ENCODE measurements at regions not wholly inside any gene's neighbourhood (a gene's known extent, or its start where the extent isn't known, plus 50 kb on each side); places are given as distances from the start of the nearest gene placed in this dataset.
A peak's percentile ranks its signal among the peaks of the same experiment; 100 is the strongest.

GRCh38 chr10:3482200-3482993 is 302.6 kb downstream of the KLF6 start:
- DNase-seq (ENCODE audit: low spot score), result no peak

GRCh38 chr10:3481496-3481895 is 303.5 kb downstream of the KLF6 start:
- no peak for DNase-seq (ENCODE audit: low spot score)

GRCh38 chr10:3480990-3481315 is 304.1 kb downstream of the KLF6 start:
- DNase-seq (ENCODE audit: low spot score), result no peak

DNA sequence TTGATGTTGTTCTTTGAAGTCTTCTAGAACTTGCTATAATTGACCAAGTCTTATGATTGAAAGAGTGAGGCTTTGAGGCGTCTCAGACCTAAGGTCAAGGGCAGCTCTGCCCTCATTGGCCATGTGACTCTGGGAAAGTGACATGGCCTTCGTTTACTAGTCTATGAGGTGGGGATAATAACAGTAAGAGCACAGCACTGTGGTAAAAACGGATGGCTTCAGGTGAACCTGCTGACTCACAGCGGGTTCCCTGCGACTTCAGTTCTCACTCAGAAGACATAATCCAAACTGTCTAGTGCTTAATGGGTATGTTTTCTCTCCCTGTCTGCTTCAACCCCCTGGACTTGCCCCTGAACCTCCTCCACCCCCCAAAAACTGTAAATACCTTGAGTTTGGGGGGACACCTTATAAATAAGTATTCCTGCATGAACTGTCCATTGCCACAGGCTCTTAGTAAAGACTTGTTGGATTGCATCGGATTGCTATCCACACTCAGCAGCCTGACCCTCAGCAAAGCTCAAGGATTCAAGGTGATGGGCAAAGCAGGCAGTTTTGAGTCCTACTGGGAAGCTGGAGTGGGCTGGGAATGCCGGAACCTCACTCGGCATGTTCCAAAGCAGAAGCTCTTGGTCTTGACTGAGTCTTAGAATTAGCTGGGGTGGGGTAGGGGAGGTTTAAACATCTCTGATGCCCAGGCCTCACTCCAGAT is 304.6 kb downstream of the KLF6 start:
- DNase-seq (ENCODE audit: low spot score), result no peak

DNA sequence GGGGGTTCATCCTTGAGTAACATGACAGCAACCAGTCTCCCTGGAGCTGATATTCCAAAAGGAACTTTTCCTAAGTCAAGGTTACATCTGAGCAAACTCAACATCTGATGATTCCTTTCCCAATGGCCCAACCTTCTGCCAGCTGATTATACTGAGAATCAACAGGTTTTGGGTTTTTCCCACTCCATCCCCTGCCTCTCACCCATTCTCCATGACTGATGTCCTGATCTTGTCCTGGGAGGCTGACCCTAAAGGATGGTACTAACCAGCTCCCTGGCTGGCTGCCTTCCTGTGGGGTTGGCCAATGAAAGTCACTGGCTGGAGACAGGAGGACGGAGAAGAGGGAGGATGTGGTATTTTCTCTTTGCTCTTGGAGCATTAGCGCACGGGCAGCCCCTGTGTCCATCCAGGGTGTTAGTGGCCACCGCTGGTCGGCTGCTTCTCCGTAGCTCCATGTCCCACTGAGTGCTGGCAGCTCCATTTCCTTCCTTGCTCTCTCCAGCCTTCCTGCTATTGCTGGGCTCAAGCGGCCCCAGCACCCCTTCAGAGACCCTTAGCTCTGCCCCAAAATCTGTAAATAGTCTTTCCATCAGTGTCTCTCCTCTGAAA is 306.2 kb upstream of the PITRM1 start:
- no peak for DNase-seq (ENCODE audit: low spot score)

GRCh38 chr10:3478153-3478552 is 305.6 kb upstream of the PITRM1 start:
- DNase-seq (ENCODE audit: low spot score), result no peak

DNA sequence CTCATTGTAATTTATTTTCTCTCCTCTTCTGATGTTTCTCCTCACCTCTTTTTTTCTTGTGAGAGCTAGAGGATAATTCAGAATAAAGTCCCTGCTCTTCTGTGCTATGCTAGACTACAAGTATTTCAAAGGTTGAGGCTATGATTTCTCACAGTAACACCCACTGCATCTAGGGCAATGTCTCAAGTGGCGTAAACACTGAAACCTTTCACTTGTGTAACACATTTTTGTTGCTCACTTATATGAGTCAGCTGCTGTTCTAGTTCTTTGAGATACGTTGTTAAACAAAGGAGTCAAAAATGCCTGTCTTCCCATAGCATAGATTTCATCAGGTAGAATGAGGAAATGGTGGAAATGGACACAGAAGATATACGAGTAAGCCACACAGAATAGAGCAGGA is 305.1 kb upstream of the PITRM1 start:
- no peak for DNase-seq (ENCODE audit: low spot score)

DNA sequence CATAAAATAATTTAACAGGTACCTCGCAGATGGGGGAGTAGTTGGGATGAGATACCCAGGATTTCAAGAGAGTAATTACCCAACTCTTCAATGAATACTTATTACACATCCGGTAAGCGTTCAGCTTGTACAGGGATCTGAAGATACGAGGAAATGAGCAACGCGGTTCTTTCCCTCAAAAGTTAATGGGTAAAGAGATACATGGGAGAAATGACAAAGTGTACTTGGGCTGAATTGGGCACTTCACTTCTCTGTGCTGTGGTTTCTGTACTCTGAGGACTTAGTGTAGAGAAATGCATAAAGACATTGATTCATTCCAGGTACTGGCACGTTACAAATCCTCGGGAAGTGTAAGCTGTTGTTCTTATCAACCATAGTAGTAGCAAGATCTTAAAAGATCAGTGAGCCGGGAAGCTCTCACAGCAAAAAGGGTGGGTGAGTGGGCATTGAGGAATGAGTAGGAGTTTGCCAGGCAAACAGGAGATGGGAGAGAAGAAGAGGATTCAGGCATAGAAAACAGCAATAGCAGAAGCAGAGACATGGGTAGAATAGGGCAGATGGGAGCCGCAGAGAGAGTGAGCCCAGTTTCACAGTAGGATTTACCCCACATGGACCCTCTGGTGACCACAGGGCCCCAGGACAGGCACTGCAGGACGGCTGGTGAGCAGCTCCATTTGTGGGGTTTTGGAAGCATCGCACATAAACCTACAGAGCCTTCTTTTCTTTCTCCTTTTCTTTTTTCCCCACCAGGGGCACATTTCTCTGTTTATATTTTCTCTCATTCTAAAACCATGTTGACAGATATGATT is 304.3 kb upstream of the PITRM1 start:
- no peak for DNase-seq (ENCODE audit: low spot score)

DNA sequence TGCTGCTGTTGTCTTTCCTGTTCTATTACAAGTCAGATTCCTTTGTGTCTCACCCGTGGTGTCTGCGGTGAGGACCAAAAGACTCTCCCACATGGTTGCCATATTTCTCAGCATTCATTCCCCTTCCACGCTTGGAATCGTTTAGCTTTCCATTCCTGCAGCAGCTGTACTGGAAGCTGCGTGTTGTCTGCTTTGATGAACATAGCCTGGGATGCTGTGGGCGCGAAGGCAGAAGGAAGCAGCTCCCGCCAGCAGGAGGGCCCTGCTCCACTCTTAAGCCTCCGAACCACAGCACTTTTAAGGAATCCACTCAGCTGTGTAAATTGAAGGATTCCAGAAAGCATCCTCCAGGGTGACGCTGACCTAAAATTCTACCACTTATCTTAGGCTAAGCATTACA is 303.6 kb upstream of the PITRM1 start:
- DNase-seq (ENCODE audit: low spot score), result no peak

GRCh38 chr10:3475367-3475766 is 302.8 kb upstream of the PITRM1 start:
- DNase-seq (ENCODE audit: low spot score), result no peak

- no peak for DNase-seq (ENCODE audit: low spot score)
Observed at GRCh38 chr10:3474266-3474665, 301.7 kb upstream of the PITRM1 start.

DNA sequence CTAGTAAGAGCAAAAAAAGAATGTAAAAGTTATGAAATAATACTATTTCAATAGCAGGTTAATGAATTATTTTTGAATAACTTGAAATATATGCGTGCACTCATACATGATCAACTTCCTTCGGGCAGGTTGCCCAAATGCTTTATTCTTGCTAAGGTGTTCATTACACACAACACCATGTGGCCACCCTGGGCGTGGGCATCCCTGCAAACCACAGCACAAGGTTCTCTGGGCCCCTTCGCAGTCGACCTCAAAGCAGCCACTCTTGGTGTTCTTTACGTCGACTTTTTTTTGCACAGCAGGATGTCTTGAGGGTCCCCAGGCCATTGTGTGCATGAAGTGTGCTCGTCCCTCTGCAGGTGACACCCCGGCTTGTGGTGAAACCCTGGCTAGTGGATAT is 300.7 kb upstream of the PITRM1 start:
- DNase-seq (ENCODE audit: low spot score), result no peak

GRCh38 chr10:3472287-3473051 is 299.9 kb upstream of the PITRM1 start:
- DNase-seq (ENCODE audit: low spot score), result peak; percentile 92

GRCh38 chr10:3471927-3472286 is 299.3 kb upstream of the PITRM1 start:
- no peak for DNase-seq (ENCODE audit: low spot score)

DNA sequence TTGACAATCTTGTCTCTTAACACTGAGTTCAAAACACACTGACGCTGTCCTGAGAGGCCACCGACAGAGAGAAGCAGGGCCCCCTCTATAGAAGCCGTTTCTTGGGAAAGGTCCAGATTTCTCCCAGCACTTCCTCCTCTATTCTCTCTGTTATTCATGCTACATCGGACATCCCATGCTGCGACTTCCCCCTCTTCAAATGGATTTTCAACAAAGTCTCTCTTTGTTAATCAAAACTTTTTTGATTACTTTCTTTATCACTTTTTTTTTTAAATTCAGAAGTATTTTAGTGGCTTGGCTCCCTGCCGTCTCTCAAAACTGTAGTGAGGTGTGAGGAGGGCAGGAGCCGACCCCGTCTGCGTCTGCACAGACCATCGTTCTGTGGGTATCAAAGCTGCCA is 298.9 kb upstream of the PITRM1 start:
- DNase-seq (ENCODE audit: low spot score), result no peak

- no peak for DNase-seq (ENCODE audit: low spot score)
Observed at GRCh38 chr10:3470191-3470590, 297.6 kb upstream of the PITRM1 start.

GRCh38 chr10:3469639-3470020 is 297.0 kb upstream of the PITRM1 start:
- DNase-seq (ENCODE audit: low spot score), result no peak

DNA sequence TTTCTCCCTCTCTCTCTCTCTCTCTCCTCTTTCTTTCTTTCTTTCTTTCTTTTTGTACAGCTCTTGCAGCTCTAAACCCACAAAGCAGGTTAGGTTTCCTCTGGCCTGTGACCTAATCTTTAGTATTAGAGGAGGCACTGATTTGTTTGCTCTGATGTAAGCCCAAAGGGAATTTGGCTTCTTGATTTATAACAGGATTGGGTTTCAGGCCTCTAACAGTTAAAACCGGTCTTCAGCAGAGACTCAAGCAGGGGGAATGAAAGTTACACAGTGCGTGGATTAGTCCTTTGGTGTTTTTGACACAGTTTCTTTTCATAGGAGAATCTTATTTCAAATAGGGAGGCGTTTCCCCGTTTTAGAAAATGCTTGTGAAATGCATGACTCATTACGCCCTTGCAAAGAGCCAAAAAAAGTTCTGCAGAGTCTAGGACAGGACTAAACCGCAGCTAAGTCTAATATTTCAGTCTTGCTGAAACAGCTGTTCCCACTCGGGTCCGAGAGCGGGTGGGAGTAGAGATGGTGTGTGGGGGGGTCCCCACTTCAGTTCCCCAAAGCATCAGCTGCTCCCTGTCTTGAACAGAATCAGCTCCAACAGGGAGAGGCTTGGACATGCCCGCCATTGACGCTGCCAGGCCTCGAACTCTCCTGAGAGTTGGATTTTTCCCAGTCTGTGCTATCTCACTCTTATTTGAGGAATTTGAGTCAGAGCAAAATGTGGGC is 296.5 kb upstream of the PITRM1 start:
- DNase-seq (ENCODE audit: low spot score), result no peak

- DNase-seq (ENCODE audit: low spot score), result no peak
Observed at GRCh38 chr10:3467052-3467951, 294.7 kb upstream of the PITRM1 start.

DNA sequence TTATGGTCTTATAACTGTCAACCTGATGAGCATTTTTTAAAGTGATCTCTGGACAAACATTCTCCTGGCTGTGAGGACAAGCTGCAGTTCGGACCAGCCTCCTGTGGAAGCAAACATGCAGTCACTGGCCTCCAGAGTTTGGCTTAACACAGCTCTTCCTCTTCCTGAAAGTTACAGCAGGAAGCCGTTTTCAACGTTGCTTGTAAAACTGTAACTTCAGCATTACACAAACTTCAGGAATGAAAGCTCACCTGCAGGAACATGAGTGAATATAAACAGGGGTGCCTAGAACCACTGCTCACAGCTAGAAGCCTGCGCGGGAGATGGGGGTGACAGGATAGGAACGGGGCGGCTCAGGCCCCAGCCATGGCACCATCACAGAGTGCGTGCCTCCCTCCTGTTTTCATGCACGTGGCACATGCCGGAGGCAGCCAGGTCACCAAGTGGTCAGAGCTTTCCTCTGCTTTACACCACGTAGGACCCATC is 292.9 kb upstream of the PITRM1 start:
- DNase-seq (ENCODE audit: low spot score), result no peak
